ENCODE measurements at regions not wholly inside any gene's neighbourhood (a gene's known extent, or its start where the extent isn't known, plus 50 kb on each side); places are given as distances from the start of the nearest gene placed in this dataset.

DNA sequence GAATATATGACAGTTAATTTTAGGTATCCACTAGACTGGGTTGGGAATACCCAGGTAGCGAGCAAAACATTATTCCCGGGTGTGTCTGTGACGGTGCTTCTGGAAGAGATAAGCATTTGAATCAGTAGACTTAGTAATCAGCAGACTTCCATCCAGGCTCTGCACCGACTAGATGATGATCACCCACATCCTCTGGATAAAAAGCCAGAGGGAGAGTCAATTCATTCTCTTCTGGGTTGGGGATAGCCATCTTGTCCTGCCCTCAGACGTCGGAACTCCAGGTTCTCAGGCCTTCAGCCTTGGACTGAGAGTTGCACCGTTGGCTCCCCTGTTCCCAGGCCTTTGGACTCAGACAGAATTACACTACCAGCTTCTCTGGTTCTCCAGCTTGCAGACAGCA, 168.0 kb downstream of the PHLDA1 start:
- no peak overlapping the region for H3K9ac ChIP-seq (ENCODE audit: low read length)
- H3K79me2 ChIP-seq (replicated peaks; ENCODE audit: insufficient read depth, low read length) = no peaks in the 10 kb centered on the region
- no peak overlapping the region for H3K4me2 ChIP-seq (ENCODE audit: low read length)
- no peaks in the 10 kb centered on the region for H3K36me3 ChIP-seq (ENCODE audit: insufficient read depth, low read length)
- no peak overlapping the region for H3K4me3 ChIP-seq (ENCODE audit: low read length)
- no peaks in the 10 kb centered on the region for H4K20me1 ChIP-seq (ENCODE audit: insufficient read depth)
- no peak overlapping the region for H3K27ac ChIP-seq (ENCODE audit: low read length)
- H3F3A ChIP-seq (ENCODE audit: insufficient read depth, low read length, poor library complexity, severe bottlenecking) = no peaks in the 10 kb centered on the region
- no peaks in the 10 kb centered on the region for H3K9me2 ChIP-seq (ENCODE audit: insufficient read depth, low read length)
- TF ChIP-seq POLR2AphosphoS5 (IDR thresholded peaks at IDR 0.05) (no peak), MXI1 (conservative IDR thresholded peaks at IDR 0.05; ENCODE audit: poor library complexity, severe bottlenecking) (no peak), TAF1 (IDR thresholded peaks at IDR 0.05; ENCODE audit: low read depth) (no peak), EZH2 (IDR thresholded peaks at IDR 0.05; ENCODE audit: borderline replicate concordance, insufficient read depth, low read length, poor library complexity, severe bottlenecking) (no peak), SMC3 (conservative IDR thresholded peaks at IDR 0.05; ENCODE audit: poor library complexity) (no peak), EP300 (conservative IDR thresholded peaks at IDR 0.05; ENCODE audit: poor library complexity, severe bottlenecking) (no peak), RAD21 (conservative IDR thresholded peaks at IDR 0.05) (no peak)
- TF ChIP-seq, protein P1, sequence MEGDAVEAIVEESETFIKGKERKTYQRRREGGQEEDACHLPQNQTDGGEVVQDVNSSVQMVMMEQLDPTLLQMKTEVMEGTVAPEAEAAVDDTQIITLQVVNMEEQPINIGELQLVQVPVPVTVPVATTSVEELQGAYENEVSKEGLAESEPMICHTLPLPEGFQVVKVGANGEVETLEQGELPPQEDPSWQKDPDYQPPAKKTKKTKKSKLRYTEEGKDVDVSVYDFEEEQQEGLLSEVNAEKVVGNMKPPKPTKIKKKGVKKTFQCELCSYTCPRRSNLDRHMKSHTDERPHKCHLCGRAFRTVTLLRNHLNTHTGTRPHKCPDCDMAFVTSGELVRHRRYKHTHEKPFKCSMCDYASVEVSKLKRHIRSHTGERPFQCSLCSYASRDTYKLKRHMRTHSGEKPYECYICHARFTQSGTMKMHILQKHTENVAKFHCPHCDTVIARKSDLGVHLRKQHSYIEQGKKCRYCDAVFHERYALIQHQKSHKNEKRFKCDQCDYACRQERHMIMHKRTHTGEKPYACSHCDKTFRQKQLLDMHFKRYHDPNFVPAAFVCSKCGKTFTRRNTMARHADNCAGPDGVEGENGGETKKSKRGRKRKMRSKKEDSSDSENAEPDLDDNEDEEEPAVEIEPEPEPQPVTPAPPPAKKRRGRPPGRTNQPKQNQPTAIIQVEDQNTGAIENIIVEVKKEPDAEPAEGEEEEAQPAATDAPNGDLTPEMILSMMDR (IDR thresholded peaks at IDR 0.05; ENCODE audit: poor library complexity, severe bottlenecking) = no peak
- TF ChIP-seq, protein P2, sequence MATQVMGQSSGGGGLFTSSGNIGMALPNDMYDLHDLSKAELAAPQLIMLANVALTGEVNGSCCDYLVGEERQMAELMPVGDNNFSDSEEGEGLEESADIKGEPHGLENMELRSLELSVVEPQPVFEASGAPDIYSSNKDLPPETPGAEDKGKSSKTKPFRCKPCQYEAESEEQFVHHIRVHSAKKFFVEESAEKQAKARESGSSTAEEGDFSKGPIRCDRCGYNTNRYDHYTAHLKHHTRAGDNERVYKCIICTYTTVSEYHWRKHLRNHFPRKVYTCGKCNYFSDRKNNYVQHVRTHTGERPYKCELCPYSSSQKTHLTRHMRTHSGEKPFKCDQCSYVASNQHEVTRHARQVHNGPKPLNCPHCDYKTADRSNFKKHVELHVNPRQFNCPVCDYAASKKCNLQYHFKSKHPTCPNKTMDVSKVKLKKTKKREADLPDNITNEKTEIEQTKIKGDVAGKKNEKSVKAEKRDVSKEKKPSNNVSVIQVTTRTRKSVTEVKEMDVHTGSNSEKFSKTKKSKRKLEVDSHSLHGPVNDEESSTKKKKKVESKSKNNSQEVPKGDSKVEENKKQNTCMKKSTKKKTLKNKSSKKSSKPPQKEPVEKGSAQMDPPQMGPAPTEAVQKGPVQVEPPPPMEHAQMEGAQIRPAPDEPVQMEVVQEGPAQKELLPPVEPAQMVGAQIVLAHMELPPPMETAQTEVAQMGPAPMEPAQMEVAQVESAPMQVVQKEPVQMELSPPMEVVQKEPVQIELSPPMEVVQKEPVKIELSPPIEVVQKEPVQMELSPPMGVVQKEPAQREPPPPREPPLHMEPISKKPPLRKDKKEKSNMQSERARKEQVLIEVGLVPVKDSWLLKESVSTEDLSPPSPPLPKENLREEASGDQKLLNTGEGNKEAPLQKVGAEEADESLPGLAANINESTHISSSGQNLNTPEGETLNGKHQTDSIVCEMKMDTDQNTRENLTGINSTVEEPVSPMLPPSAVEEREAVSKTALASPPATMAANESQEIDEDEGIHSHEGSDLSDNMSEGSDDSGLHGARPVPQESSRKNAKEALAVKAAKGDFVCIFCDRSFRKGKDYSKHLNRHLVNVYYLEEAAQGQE (IDR thresholded peaks at IDR 0.05; ENCODE audit: borderline replicate concordance) = no peak
- no peak overlapping the region for H2AFZ ChIP-seq (ENCODE audit: low read depth, low read length)
- no peaks in the 10 kb centered on the region for H3K27me3 ChIP-seq (ENCODE audit: insufficient read depth, low read depth, low read length)
- H3K9me3 ChIP-seq (ENCODE audit: low read length) = no peaks in the 10 kb centered on the region

DNA sequence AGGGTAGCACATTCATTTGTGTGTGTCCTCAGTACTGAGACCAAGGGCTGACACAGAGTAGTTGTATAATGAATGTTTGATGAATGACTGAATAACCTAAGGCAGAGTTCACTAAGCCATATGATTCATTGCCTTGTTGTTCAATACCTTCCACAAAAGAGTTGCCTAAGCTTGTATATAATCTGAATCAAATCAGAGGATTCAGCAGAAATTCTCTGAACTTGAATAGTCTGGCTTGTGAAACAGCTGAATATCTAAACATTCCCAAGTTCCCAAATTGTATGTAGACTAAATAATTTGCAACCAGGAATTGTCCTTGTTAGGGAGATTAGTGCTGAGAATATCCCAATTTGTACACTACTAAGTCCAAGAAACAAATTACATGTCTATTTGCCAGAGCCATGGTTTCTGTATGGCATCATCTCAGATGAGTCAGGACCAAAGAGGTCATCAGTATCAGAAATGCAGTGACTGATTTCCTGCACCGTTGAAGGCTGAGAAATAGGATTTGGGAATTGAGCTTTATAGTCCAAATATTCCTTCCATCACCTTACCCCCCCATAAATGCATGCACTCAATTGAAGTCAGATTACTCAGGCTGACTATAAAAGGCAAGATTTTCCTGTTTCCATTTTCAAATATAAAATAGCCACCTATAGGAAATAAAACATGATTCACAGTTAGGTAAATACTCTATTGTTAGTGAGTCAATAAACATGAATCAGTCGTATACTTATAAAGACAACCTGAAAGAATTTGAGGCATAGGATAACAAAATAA, 168.7 kb downstream of the PHLDA1 start:
- H3K4me2 ChIP-seq (ENCODE audit: low read length) = no peak overlapping the region
- H3K36me3 ChIP-seq (ENCODE audit: insufficient read depth, low read length) = no peaks in the 10 kb centered on the region

More for the DNA sequence above, 168.7 kb downstream of the PHLDA1 start:
- Histone ChIP-seq H3K27me3 (ENCODE audit: insufficient read depth, low read depth, low read length) (no peaks in the 10 kb centered on the region), H3K9me3 (ENCODE audit: low read length) (no peaks in the 10 kb centered on the region), H3F3A (ENCODE audit: insufficient read depth, low read length, poor library complexity, severe bottlenecking) (no peaks in the 10 kb centered on the region), H4K20me1 (ENCODE audit: insufficient read depth) (no peaks in the 10 kb centered on the region), H3K9ac (ENCODE audit: low read length) (no peak overlapping the region), H3K79me2 (replicated peaks; ENCODE audit: insufficient read depth, low read length) (no peaks in the 10 kb centered on the region), H3K9me2 (ENCODE audit: insufficient read depth, low read length) (no peaks in the 10 kb centered on the region), H3K4me3 (ENCODE audit: low read length) (no peak overlapping the region), H3K27ac (ENCODE audit: low read length) (no peak overlapping the region), H2AFZ (ENCODE audit: low read depth, low read length) (no peak overlapping the region)
- TF ChIP-seq SMC3 (conservative IDR thresholded peaks at IDR 0.05; ENCODE audit: poor library complexity) (no peak), MXI1 (conservative IDR thresholded peaks at IDR 0.05; ENCODE audit: poor library complexity, severe bottlenecking) (no peak), RAD21 (conservative IDR thresholded peaks at IDR 0.05) (no peak), POLR2AphosphoS5 (IDR thresholded peaks at IDR 0.05) (no peak)
- TF ChIP-seq, protein P1 (IDR thresholded peaks at IDR 0.05; ENCODE audit: poor library complexity, severe bottlenecking) = no peak
- TF ChIP-seq, protein P2 (IDR thresholded peaks at IDR 0.05; ENCODE audit: borderline replicate concordance) = no peak

Data from neural cell (in vitro differentiated cells).